ENCODE measurements at regions not wholly inside any gene's neighbourhood (a gene's known extent, or its start where the extent isn't known, plus 50 kb on each side); places are given as distances from the start of the nearest gene placed in this dataset.

- H3K27ac ChIP-seq = no peak overlapping the region
- TF ChIP-seq, protein P1, sequence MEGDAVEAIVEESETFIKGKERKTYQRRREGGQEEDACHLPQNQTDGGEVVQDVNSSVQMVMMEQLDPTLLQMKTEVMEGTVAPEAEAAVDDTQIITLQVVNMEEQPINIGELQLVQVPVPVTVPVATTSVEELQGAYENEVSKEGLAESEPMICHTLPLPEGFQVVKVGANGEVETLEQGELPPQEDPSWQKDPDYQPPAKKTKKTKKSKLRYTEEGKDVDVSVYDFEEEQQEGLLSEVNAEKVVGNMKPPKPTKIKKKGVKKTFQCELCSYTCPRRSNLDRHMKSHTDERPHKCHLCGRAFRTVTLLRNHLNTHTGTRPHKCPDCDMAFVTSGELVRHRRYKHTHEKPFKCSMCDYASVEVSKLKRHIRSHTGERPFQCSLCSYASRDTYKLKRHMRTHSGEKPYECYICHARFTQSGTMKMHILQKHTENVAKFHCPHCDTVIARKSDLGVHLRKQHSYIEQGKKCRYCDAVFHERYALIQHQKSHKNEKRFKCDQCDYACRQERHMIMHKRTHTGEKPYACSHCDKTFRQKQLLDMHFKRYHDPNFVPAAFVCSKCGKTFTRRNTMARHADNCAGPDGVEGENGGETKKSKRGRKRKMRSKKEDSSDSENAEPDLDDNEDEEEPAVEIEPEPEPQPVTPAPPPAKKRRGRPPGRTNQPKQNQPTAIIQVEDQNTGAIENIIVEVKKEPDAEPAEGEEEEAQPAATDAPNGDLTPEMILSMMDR (conservative IDR thresholded peaks at IDR 0.05) = no peak
Observed at GRCh38 chr2:129796225-129796624, 183.2 kb upstream of the RAB6C start.

DNA sequence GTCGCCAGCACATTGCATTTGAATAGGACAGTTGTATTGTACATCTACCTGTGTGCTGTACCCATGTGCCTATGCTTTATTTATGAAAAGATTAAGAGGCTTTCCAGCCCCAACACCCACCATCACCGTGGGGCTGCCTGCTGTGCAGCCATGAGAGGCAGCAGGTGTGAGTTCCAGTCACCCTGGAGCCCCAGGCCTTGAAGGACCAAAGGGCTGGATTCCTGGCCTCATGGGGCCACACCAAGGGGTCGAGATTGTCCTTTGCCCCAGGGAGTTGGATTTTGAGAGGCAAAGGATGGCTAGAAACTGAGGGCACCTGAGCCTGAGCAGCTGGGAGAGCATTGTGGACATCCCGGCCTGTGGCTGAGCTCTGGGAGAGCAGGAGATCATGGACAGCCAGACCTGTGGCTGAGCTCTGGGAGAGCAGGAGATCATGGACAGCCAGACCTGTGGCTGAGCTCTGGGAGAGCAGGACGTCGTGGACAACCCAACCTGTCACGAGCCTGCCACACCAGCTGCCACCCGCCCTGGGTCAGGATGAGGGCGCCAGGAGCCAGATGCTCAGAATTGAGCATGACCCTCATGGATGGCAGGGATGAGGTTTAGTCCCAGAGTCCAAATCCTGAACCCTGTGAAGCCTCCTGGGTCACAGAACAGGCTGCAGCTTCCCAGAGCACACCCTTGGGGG is 182.5 kb upstream of the RAB6C start:
- no peak overlapping the region for H3K27ac ChIP-seq
- TF ChIP-seq, protein P1 (conservative IDR thresholded peaks at IDR 0.05) = no peak

GRCh38 chr2:129797489-129798300 is 181.8 kb upstream of the RAB6C start:
- no peak overlapping the region for H3K27ac ChIP-seq
- TF ChIP-seq, protein P1 (conservative IDR thresholded peaks at IDR 0.05) = no peak

DNA sequence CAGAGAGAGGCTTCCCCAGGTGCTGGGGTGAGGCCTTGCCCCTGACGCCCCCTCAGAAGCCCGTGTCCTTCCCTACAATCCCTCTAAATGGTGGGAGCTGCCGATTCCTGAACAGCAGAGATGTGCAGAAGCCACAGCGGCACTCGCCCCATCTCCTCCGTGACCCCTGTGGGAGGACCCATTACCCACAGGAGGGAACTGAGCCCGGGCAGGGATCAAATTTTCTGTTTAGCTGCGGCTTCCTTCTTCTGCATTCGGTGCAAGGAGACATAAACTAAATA is 181.2 kb upstream of the RAB6C start:
- TF ChIP-seq, protein P1 (conservative IDR thresholded peaks at IDR 0.05) = no peak
- no peak overlapping the region for H3K27ac ChIP-seq

DNA sequence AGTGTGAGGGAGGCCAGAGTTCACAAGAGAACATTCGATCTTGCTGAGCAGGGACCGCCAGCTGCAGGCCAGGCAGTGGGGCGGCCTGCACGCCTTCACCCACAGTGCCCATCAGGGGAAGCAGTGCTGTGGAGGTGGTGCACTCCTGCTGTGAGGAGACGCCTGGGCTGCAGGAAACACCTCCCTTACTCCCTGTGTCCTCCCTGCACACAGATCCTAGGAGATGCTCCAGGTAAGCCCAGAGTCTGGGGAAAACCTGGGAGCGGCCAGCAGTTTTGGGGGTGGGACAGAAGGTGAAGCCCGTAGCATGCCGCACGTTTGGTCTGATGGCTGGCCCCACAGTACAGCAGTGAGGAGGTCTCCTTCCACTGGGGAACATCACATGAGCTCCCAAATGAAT is 180.8 kb upstream of the RAB6C start:
- H3K27ac ChIP-seq = no peak overlapping the region
- TF ChIP-seq, protein P1 (conservative IDR thresholded peaks at IDR 0.05) = no peak

DNA sequence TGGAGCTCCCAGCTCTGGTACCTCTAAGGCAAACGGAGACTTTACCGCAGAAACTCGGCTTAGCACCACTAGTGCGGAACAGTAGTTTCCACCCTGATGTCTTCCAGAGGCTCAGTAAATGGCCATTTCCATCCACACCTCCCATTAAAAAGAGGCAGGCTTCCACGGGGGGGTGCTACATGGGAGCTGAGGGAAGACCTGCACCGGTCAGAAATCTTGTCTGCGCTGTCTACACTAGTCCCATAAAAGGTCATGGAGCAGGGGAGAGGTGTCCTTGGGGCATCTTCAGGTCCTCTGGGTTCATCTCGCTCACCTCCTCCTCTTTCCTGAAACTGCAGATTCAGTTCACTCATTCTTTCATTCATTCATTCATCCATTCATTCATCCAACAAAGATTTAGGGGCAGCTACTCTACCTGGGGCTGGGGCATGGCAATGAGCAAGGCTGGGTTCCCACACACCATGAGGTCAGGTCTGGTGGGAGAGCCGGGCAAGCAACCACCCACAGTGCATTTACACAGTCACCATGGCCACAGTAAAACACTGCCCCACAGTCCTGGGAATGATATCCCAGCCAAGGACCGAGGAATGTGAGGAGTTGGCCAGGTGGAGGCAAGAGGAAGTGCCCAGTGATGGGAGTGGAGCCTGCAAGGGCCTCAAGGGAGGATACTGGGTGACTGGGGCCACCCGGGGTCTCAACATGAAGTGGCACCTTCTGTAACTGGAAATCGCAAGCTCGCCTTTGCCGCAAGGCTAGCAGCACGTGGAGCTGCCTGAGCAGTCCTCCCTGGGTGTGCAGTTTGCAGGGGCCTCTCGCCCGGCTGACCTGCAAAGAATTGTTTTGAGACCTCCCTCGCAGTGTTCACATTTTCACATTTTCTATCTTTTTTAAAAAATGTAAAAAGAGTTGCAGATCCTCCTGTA is 180.2 kb upstream of the RAB6C start:
- no peak overlapping the region for H3K27ac ChIP-seq
- TF ChIP-seq, protein P1 (conservative IDR thresholded peaks at IDR 0.05) = no peak

GRCh38 chr2:129800285-129800684 is 179.2 kb upstream of the RAB6C start:
- H3K27ac ChIP-seq = no peak overlapping the region
- TF ChIP-seq, protein P1 (conservative IDR thresholded peaks at IDR 0.05) = no peak

Measured in VCaP (cell line).